Heart left ventricle (tissue), 16 donors: ENCODE measurements at regions not wholly inside any gene's neighbourhood (a gene's known extent, or its start where the extent isn't known, plus 50 kb on each side); places are given as distances from the start of the nearest gene placed in this dataset.

ENCODE experiments used
- ATAC-seq, 4 donors: fragments of 200-7000 bp; cut with Tn5 transposase; one replicate each; pipeline ENCODE4 v1.9.1; 2020 to 2022; ENCODE audit warnings: moderate library complexity in 4 of 4, mild to moderate bottlenecking in 3 of 4, moderate number of reproducible peaks in 1 of 4
- DNase-seq, 5 donors: peaks; one replicate each; pipeline ENCODE4 v3.0.0-alpha.2; 2020
- H3K27ac ChIP-seq, 12 donors: fragments of 200-600 bp; sonication (generic) in 4 of 12; one replicate each; pipeline versions ENCODE4 v1.5.0 to v1.8.0; 2016 to 2022; ENCODE audit warnings: mild to moderate bottlenecking in 2 of 12
- H3K27me3 ChIP-seq, 9 donors: fragments of 200-600 bp; sonication (generic) in 2 of 9; one replicate each; pipeline versions ENCODE4 v1.5.1 to v1.8.0; 2016 to 2022; ENCODE audit warnings: mild to moderate bottlenecking in 3 of 9
- H3K36me3 ChIP-seq, 9 donors: fragments of 200-600 bp; sonication (generic) in 2 of 9; one replicate each; pipeline versions ENCODE4 v1.5.0 to v1.8.0; 2018 to 2022; ENCODE audit warnings: mild to moderate bottlenecking in 2 of 9
- H3K4me1 ChIP-seq, 12 donors: fragments of 200-600 bp; sonication (generic) in 4 of 12; one replicate each; pipeline versions ENCODE4 v1.5.0 to v1.8.0; 2016 to 2022; ENCODE audit warnings: mild to moderate bottlenecking in 3 of 12
- H3K4me3 ChIP-seq, 12 donors: fragments of 200-600 bp; sonication (generic) in 4 of 12; one replicate each; pipeline versions ENCODE4 v1.5.0 to v1.8.0; 2017 to 2022; ENCODE audit warnings: mild to moderate bottlenecking in 9 of 12, moderate library complexity in 4 of 12
- H3K9me3 ChIP-seq, 12 donors: fragments of 200-600 bp; sonication (generic) in 4 of 12; one replicate each; pipeline versions ENCODE4 v1.5.0 to v1.8.0; 2016 to 2022; ENCODE audit warnings: mild to moderate bottlenecking in 1 of 12
- CTCF ChIP-seq, 12 donors: fragments of 200-600 bp; sonication (generic) in 4 of 12; IDR thresholded peaks; one replicate each; pipeline versions ENCODE4 v1.5.0 to v1.8.0; 2018 to 2022; ENCODE audit warnings: antibody characterized with exemption in 12 of 12, mild to moderate bottlenecking in 5 of 12
- POLR2A ChIP-seq, 2 donors: fragments of 450-650 bp; IDR thresholded peaks; one replicate each; pipeline ENCODE4 v1.6.1; 2017; ENCODE audit warnings: antibody characterized with exemption in 2 of 2, mild to moderate bottlenecking in 2 of 2, moderate library complexity in 2 of 2
- WGBS, 4 donors: extraction: QIAGEN DNeasy Blood & Tissue Kit in 2 of 4; methylation state at CpG; one replicate each; pipeline versions ENCODE4 v1.1.5 to v1.1.7; 2013 to 2018; 5-methylcytosine and 5-hydroxymethylcytosine counted together
- intact Hi-C, 10 donors: fragments of 100-400 bp; cut with DNase I; formaldehyde crosslinking; loops; one replicate each; pipeline versions ENCODE4 v1.11.1 to v1.14.2; 2022
- donor health status: ischemic (EF 13 %, LVEDD 7.1; RV severe dilation, severe dysfunction).
- donor health status: healthy with polysubstance abuse.
- donor health status: DM: no; HTN: yes; CAD: no.
- donor health status: DM: no; HTN: no; CAD: no.
- donor health status: ischemic (EF 25% LVEDD 6.9; RV normal size, moderate dysfunction).
- donor health status: ischemic (EF 25% LVEDD 5.7; RV mildly dilated, moderate dysfunction).
- donor health status: healthy.
- donor health status: DM: yes; HTN: yes; CAD: no.
- donor health status: ischemic (EF 35%, LVEDD 5.7; RV mildly dilated, moderate dysfunction).
- donor health status: nonischemic (EF 11% LVEDD 7.7; RV severe dilation, severe dysfunction).
- donor health status: DM: yes; HTN: yes; CAD: no.
- donor health status: PGD.
- donor health status: ischemic (EF 29% LVEDD 5.4; RV normal size, mild dysfunction).
- donor health status: nonischemic (EF 23%, LVEDD 6.1; RV moderate dilation, normal function).

GRCh38 chr11:37632748-37633147 is 1034.7 kb upstream of the RAG2 start:
- Histone ChIP-seq H3K9me3 (peaks cover 0 to 4% (median 0%) of the 10 kb centered on the region in 12 donors), H3K4me3 (no peak overlapping the region), H3K27me3 (no peaks in the 10 kb centered on the region), H3K27ac (no peak overlapping the region), H3K36me3 (no peaks in the 10 kb centered on the region), H3K4me1 (no peaks in the 10 kb centered on the region)
- TF ChIP-seq POLR2A (IDR thresholded peaks at IDR 0.05), result no peak
- no peak for TF ChIP-seq CTCF (IDR thresholded peaks at IDR 0.05)
- no peak for DNase-seq
- no peak for ATAC-seq
- intact Hi-C loops, result no loop called here

- TF ChIP-seq POLR2A (IDR thresholded peaks at IDR 0.05) (no peak), CTCF (IDR thresholded peaks at IDR 0.05) (no peak)
- Histone ChIP-seq H3K27ac (no peak overlapping the region), H3K9me3 (peaks cover 0 to 5% (median 0%) of the 10 kb centered on the region in 12 donors), H3K4me3 (no peak overlapping the region), H3K36me3 (no peaks in the 10 kb centered on the region), H3K4me1 (no peaks in the 10 kb centered on the region), H3K27me3 (no peaks in the 10 kb centered on the region)
- intact Hi-C loops, result no loop called here
- WGBS, 4 donors, result 66 to 89% (median 71%) methylated on average over 1 of the region's 1 CpG
- ATAC-seq (no peak), DNase-seq (no peak)
These were observed 1032.8 kb upstream of the RAG2 start for GRCh38 chr11:37630866-37631265.

- Histone ChIP-seq H3K9me3 (peaks cover 0 to 13% (median 0%) of the 10 kb centered on the region in 12 donors), H3K4me3 (no peak overlapping the region), H3K27me3 (no peaks in the 10 kb centered on the region), H3K27ac (no peak overlapping the region), H3K4me1 (no peaks in the 10 kb centered on the region), H3K36me3 (no peaks in the 10 kb centered on the region)
- DNase-seq (no peak), ATAC-seq (no peak)
- TF ChIP-seq POLR2A (IDR thresholded peaks at IDR 0.05) (no peak), CTCF (IDR thresholded peaks at IDR 0.05) (no peak)
- 72 to 92% (median 79%) methylated on average over 3 of the region's 3 CpGs for WGBS, 4 donors
- intact Hi-C loops, result no loop called here
These were observed 1025.7 kb upstream of the RAG2 start for GRCh38 chr11:37623778-37624177.

- DNase-seq (no peak), ATAC-seq (no peak)
- Histone ChIP-seq H3K27me3 (no peaks in the 10 kb centered on the region), H3K36me3 (no peaks in the 10 kb centered on the region), H3K4me1 (no peaks in the 10 kb centered on the region), H3K9me3 (peaks cover 0 to 7% (median 0%) of the 10 kb centered on the region in 12 donors), H3K27ac (no peak overlapping the region), H3K4me3 (no peak overlapping the region)
- intact Hi-C loops, result no loop called here
- 71 to 83% (median 77%) methylated on average over 1 of the region's 1 CpG for WGBS, 4 donors
- no peak for TF ChIP-seq POLR2A (IDR thresholded peaks at IDR 0.05)
- TF ChIP-seq CTCF (IDR thresholded peaks at IDR 0.05), result no peak
These were observed 1023.6 kb upstream of the RAG2 start for GRCh38 chr11:37621662-37622061.
